Trophoblast cell (in vitro differentiated cells and primary cell): ENCODE measurements at regions not wholly inside any gene's neighbourhood (a gene's known extent, or its start where the extent isn't known, plus 50 kb on each side); places are given as distances from the start of the nearest gene placed in this dataset.
A peak's percentile ranks its signal among the peaks of the same experiment; 100 is the strongest.

Experiments used
- DNase-seq, 2 donors: peaks; one replicate each; pipeline ENCODE4 v3.0.0-alpha.2; 2016
- H2AFZ ChIP-seq: 2 replicates; pipeline ENCODE4 v1.6.1; 2013; ENCODE audit warnings: low read length, moderate library complexity, mild to moderate bottlenecking; ENCODE audit not compliant: insufficient read depth, poor library complexity
- H2AK5ac ChIP-seq: 2 replicates; pipeline ENCODE4 v1.6.1; 2013; ENCODE audit warnings: mild to moderate bottlenecking, low read length
- H2BK120ac ChIP-seq: 2 replicates; pipeline ENCODE4 v1.6.1; 2013; ENCODE audit warnings: low read length, mild to moderate bottlenecking, moderate library complexity; ENCODE audit not compliant: insufficient read depth, poor library complexity
- H2BK12ac ChIP-seq: 2 replicates; pipeline ENCODE4 v1.6.1; 2013; ENCODE audit warnings: mild to moderate bottlenecking, low read length, moderate library complexity
- H2BK5ac ChIP-seq: 2 replicates; pipeline ENCODE4 v1.6.1; 2013; ENCODE audit warnings: low read length, low read depth, moderate library complexity, mild to moderate bottlenecking; ENCODE audit not compliant: poor library complexity
- H3K14ac ChIP-seq: 2 replicates; pipeline ENCODE4 v1.6.1; 2013; ENCODE audit warnings: mild to moderate bottlenecking, low read length
- H3K18ac ChIP-seq: 2 replicates; pipeline ENCODE4 v1.6.1; 2013; ENCODE audit warnings: mild to moderate bottlenecking, low read length
- H3K23ac ChIP-seq: 2 replicates; pipeline ENCODE4 v1.6.1; 2013; ENCODE audit warnings: low read length
- H3K27ac ChIP-seq: 2 replicates; pipeline ENCODE4 v1.5.1; 2013; ENCODE audit warnings: low read depth, mild to moderate bottlenecking, inconsistent platforms, low read length, moderate library complexity
- H3K27me3 ChIP-seq: 2 replicates; pipeline ENCODE4 v1.6.1; 2013; ENCODE audit warnings: inconsistent platforms, mild to moderate bottlenecking, low read length, moderate library complexity; ENCODE audit not compliant: insufficient read depth
- H3K36me3 ChIP-seq, 2 experiments: 1 replicate in 1 of 2; 2 replicates in 1 of 2; pipeline ENCODE4 v1.6.1; 2013; ENCODE audit warnings: low read length in 2 of 2, mild to moderate bottlenecking in 2 of 2, moderate library complexity in 1 of 2; ENCODE audit not compliant: insufficient read depth in 2 of 2, control insufficient read depth in 1 of 2
- H3K4ac ChIP-seq: 2 replicates; pipeline ENCODE4 v1.6.1; 2013; ENCODE audit warnings: low read depth, mild to moderate bottlenecking, low read length, moderate library complexity
- H3K4me1 ChIP-seq, 2 experiments: 1 replicate in 1 of 2; 2 replicates in 1 of 2; pipeline ENCODE4 v1.6.1; 2013; ENCODE audit warnings: low read length in 2 of 2, mild to moderate bottlenecking in 2 of 2, moderate library complexity in 1 of 2; ENCODE audit not compliant: insufficient read depth in 2 of 2, control insufficient read depth in 1 of 2
- H3K4me2 ChIP-seq: 2 replicates; pipeline ENCODE4 v1.6.1; 2013; ENCODE audit warnings: inconsistent platforms, mild to moderate bottlenecking, low read length, moderate library complexity
- H3K4me3 ChIP-seq: 2 replicates; pipeline ENCODE4 v1.5.1; 2013; ENCODE audit warnings: mild to moderate bottlenecking, low read depth, low read length, inconsistent platforms
- H3K79me1 ChIP-seq: one replicate; pipeline ENCODE4 v1.6.1; 2013; ENCODE audit warnings: low read length
- H3K79me2 ChIP-seq: 2 replicates; pipeline ENCODE4 v1.6.1; 2013; ENCODE audit warnings: low read length, mild to moderate bottlenecking; ENCODE audit not compliant: control insufficient read depth, insufficient read depth, poor library complexity
- H3K9ac ChIP-seq: 2 replicates; pipeline ENCODE4 v1.6.1; 2013; ENCODE audit warnings: mild to moderate bottlenecking, low read length
- H3K9me3 ChIP-seq: 2 replicates; pipeline ENCODE4 v1.6.1; 2013; ENCODE audit warnings: low read depth, mild to moderate bottlenecking, control low read depth, inconsistent platforms, low read length; ENCODE audit not compliant: insufficient read depth
- H4K12ac ChIP-seq: 2 replicates; pipeline ENCODE4 v1.6.1; 2013; ENCODE audit warnings: low read depth, mild to moderate bottlenecking, low read length, moderate library complexity
- H4K8ac ChIP-seq: 2 replicates; pipeline ENCODE4 v1.6.1; 2013; ENCODE audit warnings: low read depth, mild to moderate bottlenecking, low read length, moderate library complexity
- H4K91ac ChIP-seq: one replicate; pipeline ENCODE4 v1.6.1; 2013; ENCODE audit warnings: low read depth, mild to moderate bottlenecking, low read length, moderate library complexity
- WGBS: extraction: QIAGEN DNeasy Blood & Tissue Kit; methylation state at CpG from one replicate; pipeline ENCODE4 v1.1.7; 2013; ENCODE audit warnings: missing lambda C conversion rate; ENCODE audit not compliant: insufficient read length, insufficient coverage; ENCODE audit errors: extremely low coverage; 5-methylcytosine and 5-hydroxymethylcytosine counted together

- WGBS: no CpG with 5 or more reads among the region's 1 CpG
- Histone ChIP-seq H2BK12ac (no peak overlapping the region), H3K23ac (no peak overlapping the region)
Measured at GRCh38 chr14:54230645-54231044, 166.2 kb upstream of the CDKN3 start.

GRCh38 chr14:54232735-54233134 is 164.1 kb upstream of the CDKN3 start:
- Histone ChIP-seq H3K4me2 (no peak overlapping the region), H3K36me3 (no peaks in the 10 kb centered on the region), H3K79me1 (no peaks in the 10 kb centered on the region)

More at GRCh38 chr14:54230645-54231044, 166.2 kb upstream of the CDKN3 start:
- no peak for DNase-seq
- Histone ChIP-seq H3K79me2 (no peaks in the 10 kb centered on the region), H4K91ac (no peak overlapping the region), H3K4ac (no peak overlapping the region), H3K9ac (no peak overlapping the region), H2BK5ac (no peak overlapping the region), H3K27ac (no peak overlapping the region), H3K36me3 (no peaks in the 10 kb centered on the region), H3K4me2 (no peak overlapping the region), H3K4me1 (no peaks in the 10 kb centered on the region), H3K18ac (no peak overlapping the region), H2BK120ac (no peak overlapping the region), H3K9me3 (no peaks in the 10 kb centered on the region), H3K79me1 (no peaks in the 10 kb centered on the region), H3K4me3 (no peak overlapping the region), H4K8ac (no peak overlapping the region), H4K12ac (no peak overlapping the region), H2AK5ac (no peak overlapping the region), H3K27me3 (no peaks in the 10 kb centered on the region), H3K14ac (no peak overlapping the region), H2AFZ (no peak overlapping the region)

GRCh38 chr14:54241517-54241916 is 155.3 kb upstream of the CDKN3 start:
- no peak overlapping the region for H3K4me3 ChIP-seq
- no peak overlapping the region for H4K12ac ChIP-seq
- H4K8ac ChIP-seq: no peak overlapping the region
- no peak overlapping the region for H3K18ac ChIP-seq
- H2AFZ ChIP-seq: no peak overlapping the region
- no peak overlapping the region for H3K27ac ChIP-seq
- no peak overlapping the region for H3K4ac ChIP-seq
- DNase-seq: no peak
- no peak overlapping the region for H4K91ac ChIP-seq
- H2AK5ac ChIP-seq: no peak overlapping the region
- no peak overlapping the region for H3K23ac ChIP-seq
- no peak overlapping the region for H2BK120ac ChIP-seq
- H3K9ac ChIP-seq: no peak overlapping the region
- no peaks in the 10 kb centered on the region for H3K27me3 ChIP-seq
- no peaks in the 10 kb centered on the region for H3K4me1 ChIP-seq
- no peak overlapping the region for H2BK12ac ChIP-seq
- no peak overlapping the region for H3K14ac ChIP-seq
- H3K36me3 ChIP-seq: no peaks in the 10 kb centered on the region
- H3K79me2 ChIP-seq: no peaks in the 10 kb centered on the region
- H3K9me3 ChIP-seq: peaks cover 3% of the 10 kb centered on the region
- no peaks in the 10 kb centered on the region for H3K79me1 ChIP-seq
- H2BK5ac ChIP-seq: no peak overlapping the region
- no peak overlapping the region for H3K4me2 ChIP-seq
- WGBS: no CpG with 5 or more reads among the region's 3 CpGs

More at GRCh38 chr14:54232735-54233134, 164.1 kb upstream of the CDKN3 start:
- no peak overlapping the region for H2BK12ac ChIP-seq
- no peak overlapping the region for H3K14ac ChIP-seq
- no peak overlapping the region for H4K12ac ChIP-seq
- H3K4me3 ChIP-seq: no peak overlapping the region
- no peaks in the 10 kb centered on the region for H3K79me2 ChIP-seq
- no peak overlapping the region for H2BK120ac ChIP-seq
- H2BK5ac ChIP-seq: no peak overlapping the region
- H4K91ac ChIP-seq: no peak overlapping the region
- no peak overlapping the region for H2AFZ ChIP-seq
- H3K23ac ChIP-seq: no peak overlapping the region
- H3K27me3 ChIP-seq: no peaks in the 10 kb centered on the region
- H3K4me1 ChIP-seq: no peaks in the 10 kb centered on the region
- H3K27ac ChIP-seq: no peak overlapping the region
- no peak overlapping the region for H2AK5ac ChIP-seq
- H4K8ac ChIP-seq: no peak overlapping the region
- no peaks in the 10 kb centered on the region for H3K9me3 ChIP-seq
- DNase-seq: no peak
- H3K4ac ChIP-seq: no peak overlapping the region
- H3K18ac ChIP-seq: no peak overlapping the region
- no peak overlapping the region for H3K9ac ChIP-seq

DNA sequence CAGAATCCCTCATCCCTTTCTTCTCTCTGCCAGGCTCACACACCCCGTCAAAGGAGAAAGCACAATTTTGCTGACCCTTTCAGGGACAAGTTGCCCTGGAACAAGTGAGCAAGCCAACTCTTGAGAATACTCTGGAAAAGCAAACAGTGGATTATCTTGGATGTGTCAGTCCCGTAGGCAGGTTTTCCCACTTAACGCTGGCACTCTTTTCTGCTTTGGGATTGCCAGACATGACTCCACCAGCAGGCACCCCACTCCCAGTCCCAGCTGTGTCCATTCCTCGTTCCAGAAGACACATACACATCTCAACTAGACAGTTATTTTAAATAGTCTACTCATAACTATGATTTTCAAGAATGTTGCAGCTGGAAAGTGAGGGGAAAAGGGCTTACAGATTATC is 145.5 kb upstream of the CDKN3 start:
- no peak overlapping the region for H2BK120ac ChIP-seq
- no CpG with 5 or more reads among the region's 4 CpGs for WGBS
- H3K4me3 ChIP-seq: no peak overlapping the region
- H3K14ac ChIP-seq: no peak overlapping the region
- no peaks in the 10 kb centered on the region for H3K27me3 ChIP-seq
- no peak overlapping the region for H2AFZ ChIP-seq
- H3K23ac ChIP-seq: no peak overlapping the region
- H3K4ac ChIP-seq: no peak overlapping the region
- H3K4me1 ChIP-seq: peaks cover 6 to 13% of the 10 kb centered on the region in 2 experiments
- H3K79me2 ChIP-seq: no peaks in the 10 kb centered on the region
- H2BK5ac ChIP-seq: no peak overlapping the region
- DNase-seq: peak; percentile 10 to 13
- H3K4me2 ChIP-seq: no peak overlapping the region
- H2BK12ac ChIP-seq: no peak overlapping the region
- no peak overlapping the region for H3K9ac ChIP-seq
- no peaks in the 10 kb centered on the region for H3K36me3 ChIP-seq
- no peak overlapping the region for H4K8ac ChIP-seq
- H3K79me1 ChIP-seq: no peaks in the 10 kb centered on the region
- no peak overlapping the region for H3K27ac ChIP-seq
- H3K9me3 ChIP-seq: no peaks in the 10 kb centered on the region
- peak overlapping the region; percentile 2 for H4K91ac ChIP-seq
- H3K18ac ChIP-seq: no peak overlapping the region
- H2AK5ac ChIP-seq: no peak overlapping the region
- H4K12ac ChIP-seq: no peak overlapping the region
